Neural cell (in vitro differentiated cells): ENCODE measurements at regions not wholly inside any gene's neighbourhood (a gene's known extent, or its start where the extent isn't known, plus 50 kb on each side); places are given as distances from the start of the nearest gene placed in this dataset.
A peak's percentile ranks its signal among the peaks of the same experiment; 100 is the strongest.

Experiments used
- H2AFZ ChIP-seq: fragments of 200-600, 300-800 bp; sonication (generic), shearing (Covaris generic); 2 replicates; pipeline ENCODE4 v1.6.0; 2014; ENCODE audit warnings: low read depth, mild to moderate bottlenecking, antibody characterized with exemption, low read length, moderate library complexity
- H3F3A ChIP-seq: fragments of 200-600 bp; shearing (Covaris generic); 2 replicates; pipeline ENCODE4 v1.6.1; 2016; ENCODE audit warnings: mild to moderate bottlenecking, moderate library complexity, mixed read lengths, antibody characterized with exemption, low read length; ENCODE audit not compliant: insufficient read depth, poor library complexity, severe bottlenecking
- H3K27ac ChIP-seq: fragments of 200-600, 300-800 bp; sonication (generic), shearing (Covaris generic); 2 replicates; pipeline ENCODE4 v1.5.1; 2014; ENCODE audit warnings: mild to moderate bottlenecking, low read length, moderate library complexity
- H3K27me3 ChIP-seq: fragments of 300-800, 200-600 bp; sonication (generic), shearing (Covaris generic); 2 replicates; pipeline ENCODE4 v1.6.0; 2014; ENCODE audit warnings: mild to moderate bottlenecking, low read depth, low read length, moderate library complexity; ENCODE audit not compliant: insufficient read depth
- H3K36me3 ChIP-seq: fragments of 300-800, 200-600 bp; sonication (generic), shearing (Covaris generic); 2 replicates; pipeline ENCODE4 v1.5.1; 2014; ENCODE audit warnings: mild to moderate bottlenecking, antibody characterized with exemption, low read length, moderate library complexity; ENCODE audit not compliant: insufficient read depth
- H3K4me2 ChIP-seq: fragments of 300-800, 200-600 bp; sonication (generic), shearing (Covaris generic); 2 replicates; pipeline ENCODE4 v1.6.0; 2014; ENCODE audit warnings: mild to moderate bottlenecking, low read length
- H3K4me3 ChIP-seq: fragments of 300-800, 200-600 bp; sonication (generic), shearing (Covaris generic); 2 replicates; pipeline ENCODE4 v1.5.1; 2014; ENCODE audit warnings: mild to moderate bottlenecking, low read length, moderate library complexity
- H3K79me2 ChIP-seq: fragments of 200-600 bp; shearing (Covaris generic); replicated peaks from 2 replicates; pipeline ENCODE4 v1.6.0; 2014; ENCODE audit warnings: mild to moderate bottlenecking, low read length, moderate library complexity; ENCODE audit not compliant: insufficient read depth
- H3K9ac ChIP-seq: fragments of 300-800, 200-600 bp; sonication (generic), shearing (Covaris generic); 2 replicates; pipeline ENCODE4 v1.6.1; 2016; ENCODE audit warnings: mild to moderate bottlenecking, low read length, mixed read lengths
- H3K9me2 ChIP-seq: fragments of 200-600 bp; shearing (Covaris generic); 2 replicates; pipeline ENCODE4 v1.6.1; 2016; ENCODE audit warnings: mild to moderate bottlenecking, low read length, mixed read lengths; ENCODE audit not compliant: insufficient read depth
- H3K9me3 ChIP-seq: fragments of 200-600, 300-800 bp; sonication (generic), shearing (Covaris generic); 2 replicates; pipeline ENCODE4 v1.6.1; 2016; ENCODE audit warnings: mild to moderate bottlenecking, mixed run types, low read length, moderate library complexity, mixed read lengths
- H4K20me1 ChIP-seq: fragments of 200-600 bp; shearing (Covaris generic); 2 replicates; pipeline ENCODE4 v1.6.1; 2016; ENCODE audit warnings: mild to moderate bottlenecking, mixed run types; ENCODE audit not compliant: insufficient read depth
- CTCF ChIP-seq: fragments of 450-650 bp; IDR thresholded peaks from 2 replicates; pipeline ENCODE4 v1.5.1; 2014; ENCODE audit warnings: antibody characterized with exemption, mild to moderate bottlenecking, moderate library complexity; ENCODE audit not compliant: poor library complexity, severe bottlenecking
- EP300 ChIP-seq: fragments of 450-650 bp; conservative IDR thresholded peaks from 2 replicates; pipeline ENCODE4 v1.6.1; 2014; ENCODE audit warnings: antibody characterized with exemption, mild to moderate bottlenecking, moderate library complexity; ENCODE audit not compliant: poor library complexity, severe bottlenecking
- EZH2 ChIP-seq: fragments of 200-600, 300-800 bp; shearing (Covaris generic), sonication (generic); IDR thresholded peaks from 2 replicates; pipeline ENCODE4 v1.6.1; 2014; ENCODE audit warnings: antibody characterized with exemption, low read length, borderline replicate concordance, mild to moderate bottlenecking; ENCODE audit not compliant: insufficient read depth, poor library complexity, severe bottlenecking
- MXI1 ChIP-seq: fragments of 450-650 bp; conservative IDR thresholded peaks from 2 replicates; pipeline ENCODE4 v1.6.1; 2014; ENCODE audit warnings: antibody characterized with exemption, mild to moderate bottlenecking; ENCODE audit not compliant: poor library complexity, severe bottlenecking
- POLR2AphosphoS5 ChIP-seq: IDR thresholded peaks from 2 replicates; pipeline ENCODE4 v1.6.1; 2012
- RAD21 ChIP-seq: fragments of 450-650 bp; conservative IDR thresholded peaks from 2 replicates; pipeline ENCODE4 v1.6.1; 2014; ENCODE audit warnings: antibody characterized with exemption, mild to moderate bottlenecking, moderate library complexity
- SMC3 ChIP-seq: fragments of 450-650 bp; conservative IDR thresholded peaks from 2 replicates; pipeline ENCODE4 v1.6.1; 2014; ENCODE audit warnings: antibody characterized with exemption, mild to moderate bottlenecking, moderate library complexity; ENCODE audit not compliant: poor library complexity
- TAF1 ChIP-seq: IDR thresholded peaks from 2 replicates; pipeline ENCODE4 v1.6.1; 2012; ENCODE audit warnings: low read depth
- TF ChIP-seq, protein P1 (sequence below): IDR thresholded peaks from 2 replicates; pipeline ENCODE4 v1.6.1; 2012; ENCODE audit warnings: borderline replicate concordance

GRCh38 chr7:125074141-125074540 is 144.5 kb upstream of the POT1 start:
- Histone ChIP-seq H3K27me3 (no peaks in the 10 kb centered on the region), H3K9me3 (no peaks in the 10 kb centered on the region), H4K20me1 (no peaks in the 10 kb centered on the region), H3K4me3 (no peak overlapping the region), H3F3A (no peaks in the 10 kb centered on the region), H2AFZ (no peak overlapping the region), H3K9me2 (no peaks in the 10 kb centered on the region), H3K79me2 (no peaks in the 10 kb centered on the region), H3K4me2 (no peak overlapping the region), H3K27ac (no peak overlapping the region), H3K9ac (no peak overlapping the region), H3K36me3 (no peaks in the 10 kb centered on the region)
- TF ChIP-seq EP300 (peak; percentile 49), MXI1 (no peak), TAF1 (no peak)
- TF ChIP-seq, protein P1, sequence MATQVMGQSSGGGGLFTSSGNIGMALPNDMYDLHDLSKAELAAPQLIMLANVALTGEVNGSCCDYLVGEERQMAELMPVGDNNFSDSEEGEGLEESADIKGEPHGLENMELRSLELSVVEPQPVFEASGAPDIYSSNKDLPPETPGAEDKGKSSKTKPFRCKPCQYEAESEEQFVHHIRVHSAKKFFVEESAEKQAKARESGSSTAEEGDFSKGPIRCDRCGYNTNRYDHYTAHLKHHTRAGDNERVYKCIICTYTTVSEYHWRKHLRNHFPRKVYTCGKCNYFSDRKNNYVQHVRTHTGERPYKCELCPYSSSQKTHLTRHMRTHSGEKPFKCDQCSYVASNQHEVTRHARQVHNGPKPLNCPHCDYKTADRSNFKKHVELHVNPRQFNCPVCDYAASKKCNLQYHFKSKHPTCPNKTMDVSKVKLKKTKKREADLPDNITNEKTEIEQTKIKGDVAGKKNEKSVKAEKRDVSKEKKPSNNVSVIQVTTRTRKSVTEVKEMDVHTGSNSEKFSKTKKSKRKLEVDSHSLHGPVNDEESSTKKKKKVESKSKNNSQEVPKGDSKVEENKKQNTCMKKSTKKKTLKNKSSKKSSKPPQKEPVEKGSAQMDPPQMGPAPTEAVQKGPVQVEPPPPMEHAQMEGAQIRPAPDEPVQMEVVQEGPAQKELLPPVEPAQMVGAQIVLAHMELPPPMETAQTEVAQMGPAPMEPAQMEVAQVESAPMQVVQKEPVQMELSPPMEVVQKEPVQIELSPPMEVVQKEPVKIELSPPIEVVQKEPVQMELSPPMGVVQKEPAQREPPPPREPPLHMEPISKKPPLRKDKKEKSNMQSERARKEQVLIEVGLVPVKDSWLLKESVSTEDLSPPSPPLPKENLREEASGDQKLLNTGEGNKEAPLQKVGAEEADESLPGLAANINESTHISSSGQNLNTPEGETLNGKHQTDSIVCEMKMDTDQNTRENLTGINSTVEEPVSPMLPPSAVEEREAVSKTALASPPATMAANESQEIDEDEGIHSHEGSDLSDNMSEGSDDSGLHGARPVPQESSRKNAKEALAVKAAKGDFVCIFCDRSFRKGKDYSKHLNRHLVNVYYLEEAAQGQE, result peak; percentile 47

DNA sequence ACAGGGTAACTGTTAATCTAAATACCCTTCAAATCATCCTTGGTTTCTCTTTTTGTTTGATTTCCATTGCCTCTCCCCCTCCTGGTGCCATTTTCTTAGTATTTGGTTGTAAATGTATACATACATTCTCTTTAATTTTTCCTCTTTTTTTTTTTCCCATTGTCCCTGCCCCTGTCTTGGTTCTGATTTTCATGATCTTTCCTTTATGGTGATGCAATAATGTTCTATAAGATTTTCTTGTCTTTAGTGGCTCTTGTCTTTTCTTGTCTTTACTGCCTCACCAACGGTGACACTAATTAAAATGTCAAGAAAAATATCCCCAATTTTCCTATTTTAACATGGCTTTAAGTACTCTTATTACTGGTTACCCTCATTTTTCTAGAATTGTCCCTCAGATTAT is 135.9 kb upstream of the POT1 start:
- no peak for TF ChIP-seq TAF1
- TF ChIP-seq EZH2, result no peak
- H4K20me1 ChIP-seq, result no peaks in the 10 kb centered on the region

GRCh38 chr7:125065001-125065400 is 135.4 kb upstream of the POT1 start:
- Histone ChIP-seq H3F3A (peaks cover 2% of the 10 kb centered on the region), H3K9ac (no peak overlapping the region), H4K20me1 (no peaks in the 10 kb centered on the region), H3K27me3 (no peaks in the 10 kb centered on the region), H2AFZ (no peak overlapping the region), H3K27ac (no peak overlapping the region), H3K36me3 (no peaks in the 10 kb centered on the region), H3K9me2 (no peaks in the 10 kb centered on the region), H3K4me3 (no peak overlapping the region), H3K4me2 (no peak overlapping the region), H3K9me3 (no peaks in the 10 kb centered on the region), H3K79me2 (no peaks in the 10 kb centered on the region)
- TF ChIP-seq, protein P1, result no peak
- TF ChIP-seq TAF1, result no peak
- TF ChIP-seq EZH2, result no peak
- no peak for TF ChIP-seq RAD21
- TF ChIP-seq CTCF, result no peak
- no peak for TF ChIP-seq SMC3
- no peak for TF ChIP-seq POLR2AphosphoS5
- no peak for TF ChIP-seq EP300
- no peak for TF ChIP-seq MXI1

More for the DNA sequence above, 135.9 kb upstream of the POT1 start:
- no peaks in the 10 kb centered on the region for H3K79me2 ChIP-seq
- no peak overlapping the region for H2AFZ ChIP-seq
- H3K27me3 ChIP-seq, result no peaks in the 10 kb centered on the region
- no peaks in the 10 kb centered on the region for H3K9me2 ChIP-seq
- H3K27ac ChIP-seq, result no peak overlapping the region
- no peak overlapping the region for H3K4me2 ChIP-seq
- peaks cover 2% of the 10 kb centered on the region for H3F3A ChIP-seq
- H3K9ac ChIP-seq, result no peak overlapping the region
- no peaks in the 10 kb centered on the region for H3K36me3 ChIP-seq
- H3K9me3 ChIP-seq, result no peaks in the 10 kb centered on the region
- no peak overlapping the region for H3K4me3 ChIP-seq
